ENCODE measurements at regions not wholly inside any gene's neighbourhood (a gene's known extent, or its start where the extent isn't known, plus 50 kb on each side); places are given as distances from the start of the nearest gene placed in this dataset.

GRCh38 chr5:61779743-61780142 is 447.7 kb downstream of the ZSWIM6 start:
- Histone ChIP-seq H3K4me1 (ENCODE audit: control insufficient read depth, low read length) (no peaks in the 10 kb centered on the region), H3K27ac (ENCODE audit: low read depth, low read length) (no peak overlapping the region), H3K9me3 (ENCODE audit: control insufficient read depth, insufficient read depth, low read length) (no peaks in the 10 kb centered on the region), H3K27me3 (ENCODE audit: control insufficient read depth, low read length) (no peaks in the 10 kb centered on the region), H3K79me2 (ENCODE audit: control insufficient read depth, low read length) (no peaks in the 10 kb centered on the region), H3K4me3 (ENCODE audit: low read length) (no peak overlapping the region), H3K4me2 (ENCODE audit: low read length) (no peak overlapping the region), H3K9me2 (replicated peaks; ENCODE audit: control insufficient read depth, low read length) (no peaks in the 10 kb centered on the region), H3F3A (ENCODE audit: control insufficient read depth, insufficient read depth) (no peaks in the 10 kb centered on the region), H3K36me3 (ENCODE audit: control insufficient read depth, low read length) (no peaks in the 10 kb centered on the region), H4K20me1 (ENCODE audit: control insufficient read depth, insufficient read depth, low read depth, low read length) (no peaks in the 10 kb centered on the region)
- TF ChIP-seq EZH2phosphoT487 (IDR thresholded peaks at IDR 0.05; ENCODE audit: borderline replicate concordance, low read length): no peak
- TF ChIP-seq, protein P1, sequence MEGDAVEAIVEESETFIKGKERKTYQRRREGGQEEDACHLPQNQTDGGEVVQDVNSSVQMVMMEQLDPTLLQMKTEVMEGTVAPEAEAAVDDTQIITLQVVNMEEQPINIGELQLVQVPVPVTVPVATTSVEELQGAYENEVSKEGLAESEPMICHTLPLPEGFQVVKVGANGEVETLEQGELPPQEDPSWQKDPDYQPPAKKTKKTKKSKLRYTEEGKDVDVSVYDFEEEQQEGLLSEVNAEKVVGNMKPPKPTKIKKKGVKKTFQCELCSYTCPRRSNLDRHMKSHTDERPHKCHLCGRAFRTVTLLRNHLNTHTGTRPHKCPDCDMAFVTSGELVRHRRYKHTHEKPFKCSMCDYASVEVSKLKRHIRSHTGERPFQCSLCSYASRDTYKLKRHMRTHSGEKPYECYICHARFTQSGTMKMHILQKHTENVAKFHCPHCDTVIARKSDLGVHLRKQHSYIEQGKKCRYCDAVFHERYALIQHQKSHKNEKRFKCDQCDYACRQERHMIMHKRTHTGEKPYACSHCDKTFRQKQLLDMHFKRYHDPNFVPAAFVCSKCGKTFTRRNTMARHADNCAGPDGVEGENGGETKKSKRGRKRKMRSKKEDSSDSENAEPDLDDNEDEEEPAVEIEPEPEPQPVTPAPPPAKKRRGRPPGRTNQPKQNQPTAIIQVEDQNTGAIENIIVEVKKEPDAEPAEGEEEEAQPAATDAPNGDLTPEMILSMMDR (IDR thresholded peaks at IDR 0.05; ENCODE audit: low read depth, low read length, poor library complexity, severe bottlenecking): no peak

- TF ChIP-seq, protein P1 (IDR thresholded peaks at IDR 0.05; ENCODE audit: low read depth, low read length, poor library complexity, severe bottlenecking): no peak
- TF ChIP-seq EZH2phosphoT487 (IDR thresholded peaks at IDR 0.05; ENCODE audit: borderline replicate concordance, low read length): no peak
- H3K4me3 ChIP-seq (ENCODE audit: low read length): no peak overlapping the region
- no peaks in the 10 kb centered on the region for H3K36me3 ChIP-seq (ENCODE audit: control insufficient read depth, low read length)
- H3K27ac ChIP-seq (ENCODE audit: low read depth, low read length): no peak overlapping the region
- no peaks in the 10 kb centered on the region for H3K4me1 ChIP-seq (ENCODE audit: control insufficient read depth, low read length)
- H3K4me2 ChIP-seq (ENCODE audit: low read length): no peak overlapping the region
- no peaks in the 10 kb centered on the region for H3K79me2 ChIP-seq (ENCODE audit: control insufficient read depth, low read length)
- H3K9me2 ChIP-seq (replicated peaks; ENCODE audit: control insufficient read depth, low read length): no peaks in the 10 kb centered on the region
- no peaks in the 10 kb centered on the region for H3K27me3 ChIP-seq (ENCODE audit: control insufficient read depth, low read length)
- H3K9me3 ChIP-seq (ENCODE audit: control insufficient read depth, insufficient read depth, low read length): no peaks in the 10 kb centered on the region
- no peaks in the 10 kb centered on the region for H3F3A ChIP-seq (ENCODE audit: control insufficient read depth, insufficient read depth)
- H4K20me1 ChIP-seq (ENCODE audit: control insufficient read depth, insufficient read depth, low read depth, low read length): no peaks in the 10 kb centered on the region
Observed at GRCh38 chr5:61783481-61783880, 451.4 kb downstream of the ZSWIM6 start.

GRCh38 chr5:61784341-61784740 is 452.3 kb downstream of the ZSWIM6 start:
- Histone ChIP-seq H4K20me1 (ENCODE audit: control insufficient read depth, insufficient read depth, low read depth, low read length) (no peaks in the 10 kb centered on the region), H3K27ac (ENCODE audit: low read depth, low read length) (no peak overlapping the region), H3K36me3 (ENCODE audit: control insufficient read depth, low read length) (no peaks in the 10 kb centered on the region), H3K4me2 (ENCODE audit: low read length) (no peak overlapping the region), H3K4me1 (ENCODE audit: control insufficient read depth, low read length) (no peaks in the 10 kb centered on the region), H3K9me2 (replicated peaks; ENCODE audit: control insufficient read depth, low read length) (no peaks in the 10 kb centered on the region), H3K9me3 (ENCODE audit: control insufficient read depth, insufficient read depth, low read length) (no peaks in the 10 kb centered on the region), H3K4me3 (ENCODE audit: low read length) (no peak overlapping the region), H3K27me3 (ENCODE audit: control insufficient read depth, low read length) (no peaks in the 10 kb centered on the region), H3K79me2 (ENCODE audit: control insufficient read depth, low read length) (no peaks in the 10 kb centered on the region), H3F3A (ENCODE audit: control insufficient read depth, insufficient read depth) (no peaks in the 10 kb centered on the region)
- TF ChIP-seq, protein P1 (IDR thresholded peaks at IDR 0.05; ENCODE audit: low read depth, low read length, poor library complexity, severe bottlenecking): no peak
- no peak for TF ChIP-seq EZH2phosphoT487 (IDR thresholded peaks at IDR 0.05; ENCODE audit: borderline replicate concordance, low read length)

DNA sequence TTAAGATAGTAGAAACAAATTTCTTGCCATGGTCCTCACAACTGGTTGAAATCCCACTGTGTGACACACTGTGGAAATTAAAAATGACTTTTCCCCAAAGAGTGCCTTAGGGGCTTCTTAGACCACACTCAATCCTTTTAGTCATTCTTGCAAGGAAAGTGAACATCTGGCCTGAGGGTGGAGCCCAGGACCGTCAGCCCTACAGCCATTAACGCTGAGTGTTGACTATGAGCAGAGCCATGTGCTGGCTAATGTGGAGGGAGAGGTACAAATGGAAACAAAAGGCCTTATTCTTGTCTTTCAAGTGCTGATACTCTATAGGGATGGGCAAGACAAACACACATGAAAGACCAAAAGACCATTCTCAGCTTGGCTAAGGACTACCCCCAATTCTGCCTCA is 456.5 kb downstream of the ZSWIM6 start:
- H4K20me1 ChIP-seq (ENCODE audit: control insufficient read depth, insufficient read depth, low read depth, low read length): no peaks in the 10 kb centered on the region
- H3K79me2 ChIP-seq (ENCODE audit: control insufficient read depth, low read length): no peaks in the 10 kb centered on the region
- no peaks in the 10 kb centered on the region for H3F3A ChIP-seq (ENCODE audit: control insufficient read depth, insufficient read depth)
- H3K27ac ChIP-seq (ENCODE audit: low read depth, low read length): no peak overlapping the region
- no peaks in the 10 kb centered on the region for H3K36me3 ChIP-seq (ENCODE audit: control insufficient read depth, low read length)
- H3K4me2 ChIP-seq (ENCODE audit: low read length): no peak overlapping the region
- TF ChIP-seq, protein P1 (IDR thresholded peaks at IDR 0.05; ENCODE audit: low read depth, low read length, poor library complexity, severe bottlenecking): no peak
- no peak for TF ChIP-seq EZH2phosphoT487 (IDR thresholded peaks at IDR 0.05; ENCODE audit: borderline replicate concordance, low read length)
- H3K9me2 ChIP-seq (replicated peaks; ENCODE audit: control insufficient read depth, low read length): no peaks in the 10 kb centered on the region
- no peaks in the 10 kb centered on the region for H3K4me1 ChIP-seq (ENCODE audit: control insufficient read depth, low read length)
- no peaks in the 10 kb centered on the region for H3K9me3 ChIP-seq (ENCODE audit: control insufficient read depth, insufficient read depth, low read length)
- no peaks in the 10 kb centered on the region for H3K27me3 ChIP-seq (ENCODE audit: control insufficient read depth, low read length)
- no peak overlapping the region for H3K4me3 ChIP-seq (ENCODE audit: low read length)

All from DOHH2 (cell line).